NOMO-1 treated with DMSO at 0.1 percent for 48 hours (cell line): ENCODE measurements at regions not wholly inside any gene's neighbourhood (a gene's known extent, or its start where the extent isn't known, plus 50 kb on each side); places are given as distances from the start of the nearest gene placed in this dataset.

Experiments
- DNase-seq: peaks from one replicate; lab custom pipeline; 2025; ENCODE audit not compliant: unreplicated experiment; lab: John Stamatoyannopoulos, UW

DNA sequence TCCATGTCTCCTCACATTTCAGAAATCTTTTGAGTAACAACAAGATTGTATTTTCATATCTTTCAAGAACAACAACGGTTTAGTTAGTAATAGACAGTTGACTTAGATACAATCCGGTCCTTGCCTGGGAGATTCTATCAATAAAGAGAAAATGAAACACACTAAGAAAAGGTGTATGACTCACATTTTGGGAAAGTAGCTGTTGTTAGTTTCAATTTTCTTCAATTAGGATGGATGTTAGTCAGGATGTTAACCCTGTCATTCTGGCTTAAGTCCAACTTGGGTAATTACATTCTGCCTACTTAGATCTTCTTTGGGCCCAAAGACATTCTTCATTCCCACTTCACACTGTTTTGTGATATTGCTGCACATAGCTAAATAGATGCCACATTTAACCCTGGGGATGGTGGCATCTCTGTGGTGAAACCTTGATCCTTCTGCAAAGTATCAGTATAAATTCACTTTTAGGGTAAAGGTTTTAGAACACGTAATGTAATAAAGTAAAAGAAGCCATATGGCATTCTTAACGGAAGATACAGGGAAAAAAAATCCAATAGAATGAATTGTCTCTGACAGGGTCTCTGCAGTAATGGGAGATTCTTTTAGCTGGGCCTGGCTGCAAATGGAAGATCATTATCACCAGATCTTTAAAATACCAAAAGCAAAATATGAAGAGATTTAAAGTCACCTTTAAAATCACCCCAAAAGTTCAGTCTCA lies 365.5 kb downstream of the FIGN start:
- DNase-seq, result no peak

DNA sequence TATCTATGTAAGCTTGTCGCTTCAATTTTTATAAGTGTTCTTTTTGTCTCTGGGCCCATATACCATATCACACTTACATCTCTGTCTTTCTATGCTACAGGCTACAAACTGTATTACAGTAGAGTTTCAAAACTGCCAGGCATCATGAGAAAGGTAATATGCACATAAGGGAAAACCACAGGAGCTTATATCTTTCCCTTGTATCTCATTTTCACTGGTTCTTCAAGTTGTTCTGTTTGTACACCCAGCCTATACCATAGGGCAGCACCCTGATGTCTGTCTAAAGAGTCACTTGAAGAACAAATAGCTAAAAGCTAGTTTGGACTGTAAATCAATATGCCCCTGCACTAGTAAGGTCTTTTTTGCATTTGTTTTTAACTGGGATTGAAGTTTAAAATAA lies 366.7 kb downstream of the FIGN start:
- no peak for DNase-seq

DNA sequence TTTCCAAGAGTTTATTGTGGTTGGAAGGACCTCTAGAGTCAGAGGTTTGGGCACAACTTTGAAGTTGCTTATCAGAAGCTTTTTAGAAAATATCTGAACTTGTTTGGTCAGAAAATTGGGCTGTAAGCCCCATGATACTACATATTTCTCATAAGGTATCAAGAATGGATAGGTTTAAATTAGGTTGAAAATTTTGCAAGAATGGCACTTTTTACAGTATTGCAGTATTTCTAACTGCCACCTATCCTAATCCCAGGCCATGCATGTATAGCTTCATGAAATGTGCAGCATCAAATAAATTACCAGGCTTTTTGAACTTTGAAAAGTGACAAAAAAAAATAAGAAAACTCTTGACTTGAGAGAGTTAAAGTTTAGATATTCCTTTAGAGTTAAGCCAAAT lies 367.2 kb downstream of the FIGN start:
- no peak for DNase-seq

DNA sequence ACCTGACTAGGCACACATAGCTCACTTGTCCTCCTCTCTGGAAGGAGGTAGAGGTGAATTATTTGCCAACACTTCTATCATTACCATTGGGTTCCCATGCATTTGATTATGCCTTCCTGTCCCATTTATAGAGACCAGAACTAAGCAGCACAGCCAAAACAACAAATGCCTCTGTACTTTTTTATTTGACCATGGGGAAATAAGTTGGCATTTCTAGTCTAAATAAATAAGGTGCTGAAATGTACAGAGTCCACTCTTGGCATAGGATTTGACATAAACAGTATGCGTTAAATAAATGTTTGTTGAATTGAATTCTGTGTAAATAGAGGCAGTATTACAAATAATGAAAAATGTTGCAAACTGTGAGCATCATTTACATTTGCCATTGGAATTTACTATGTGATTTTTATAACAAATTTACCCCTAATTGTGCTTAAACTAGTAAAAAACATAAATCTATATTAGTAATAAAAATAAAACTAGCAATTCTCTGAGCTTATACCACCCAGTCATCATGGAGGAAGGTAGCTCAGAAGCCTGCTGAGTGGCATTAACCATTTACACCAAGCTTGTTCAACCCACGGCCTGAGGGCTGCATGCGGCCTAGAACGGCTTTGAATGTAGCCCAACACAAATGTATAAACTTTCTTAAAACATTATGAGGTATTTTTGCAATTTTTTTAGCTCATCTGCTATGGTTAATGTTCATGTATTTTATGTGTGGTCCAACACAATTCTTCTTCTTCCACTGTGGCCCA lies 367.8 kb downstream of the FIGN start:
- DNase-seq, result no peak

DNA sequence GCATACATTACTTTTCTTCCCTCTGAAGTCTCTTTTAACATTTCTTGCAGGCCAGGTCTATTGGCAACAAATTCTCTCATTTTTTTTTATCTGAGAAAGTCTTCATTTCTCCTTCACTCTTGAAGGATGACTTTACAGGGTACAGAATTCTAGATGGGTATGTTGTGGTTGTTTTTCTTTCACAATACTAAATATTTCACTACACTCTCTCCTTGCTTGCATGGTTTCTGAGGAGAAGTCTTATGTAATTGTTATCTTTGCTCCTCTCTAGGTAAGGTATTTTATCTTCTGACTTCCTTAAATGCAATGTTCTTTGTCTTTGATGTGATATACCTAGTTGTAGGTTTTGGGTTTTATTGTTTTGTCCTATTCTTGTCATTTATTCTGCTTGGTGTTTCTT lies 371.1 kb downstream of the FIGN start:
- DNase-seq, result peak; percentile 21

DNA sequence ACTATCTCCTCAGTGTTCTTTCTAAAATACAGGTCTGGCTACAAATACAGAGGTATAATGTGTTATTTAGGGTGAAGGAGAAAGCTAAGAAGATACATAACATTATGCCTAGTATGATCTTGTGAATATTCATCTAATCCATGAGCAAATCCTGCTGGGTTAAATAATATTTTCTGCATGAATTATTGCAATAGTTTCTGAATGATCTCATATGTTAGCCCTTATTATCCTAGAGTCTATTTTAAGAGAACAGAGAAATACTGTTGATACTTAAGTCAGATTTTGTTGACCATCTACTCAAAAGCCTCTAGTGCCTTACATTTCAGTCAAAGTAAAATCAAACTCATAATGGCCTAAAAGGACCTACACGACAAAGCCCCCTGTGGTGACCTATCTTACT lies 382.3 kb downstream of the FIGN start:
- DNase-seq, result no peak

DNA sequence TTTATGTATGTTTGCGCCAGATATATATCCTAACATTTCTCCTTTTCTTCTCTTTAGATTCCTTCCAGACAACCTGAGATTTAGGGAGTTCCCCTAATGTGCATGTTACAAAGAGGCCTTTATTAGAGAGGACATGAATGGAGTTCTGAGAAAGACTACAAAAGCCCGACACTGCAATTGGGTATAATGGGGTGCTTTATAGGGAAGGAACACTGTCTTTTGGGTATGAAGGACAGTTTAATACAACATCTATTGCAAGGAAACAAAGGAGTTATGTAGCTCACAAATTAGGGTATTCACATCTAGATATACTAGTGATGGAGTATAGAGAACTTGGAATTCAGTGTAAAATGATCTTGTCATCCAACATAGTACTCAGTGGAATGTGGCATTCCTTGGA lies 383.8 kb downstream of the FIGN start:
- no peak for DNase-seq

DNA sequence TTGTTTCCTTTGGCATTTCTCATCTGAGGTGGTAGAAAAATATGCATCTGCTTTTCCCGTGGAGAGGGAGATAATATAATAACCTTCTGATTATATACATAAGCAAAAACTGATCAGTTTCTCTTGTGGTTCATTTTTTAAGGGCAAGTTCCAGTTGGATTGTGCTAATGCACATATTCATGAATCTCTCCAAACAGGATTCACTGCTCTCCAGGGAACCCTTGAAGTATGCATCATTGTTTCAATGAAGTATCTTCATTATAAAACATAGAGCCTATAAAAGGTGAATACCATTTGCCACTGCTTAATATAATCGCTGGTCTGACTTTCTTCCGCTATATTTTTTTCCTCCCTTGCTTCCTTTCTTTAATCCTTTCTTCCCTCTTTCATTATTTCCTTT lies 384.7 kb downstream of the FIGN start:
- DNase-seq, result no peak

DNA sequence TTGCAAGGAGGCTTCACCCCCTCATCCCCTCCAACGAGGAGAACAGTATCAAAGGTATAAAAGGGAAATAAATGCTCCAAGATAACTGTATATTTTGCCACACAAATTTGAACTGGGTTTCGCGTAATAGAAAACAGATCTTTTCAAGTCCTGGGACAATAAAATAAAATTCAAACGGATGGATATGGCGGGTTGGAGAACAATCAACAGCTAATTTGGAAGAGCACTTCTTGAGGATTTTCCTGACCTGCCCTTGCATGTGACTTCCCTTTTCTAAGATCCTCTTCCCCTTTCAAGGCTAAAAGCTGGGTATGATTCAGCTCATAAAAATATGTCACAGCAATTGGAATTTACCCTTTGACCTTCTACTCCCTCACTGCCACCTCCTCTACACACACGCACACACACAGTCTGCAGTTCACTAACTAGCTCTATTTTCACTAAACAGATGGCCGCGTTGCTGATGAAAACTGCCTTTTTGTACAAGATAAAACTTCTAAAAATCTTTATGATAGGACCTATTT lies 386.9 kb downstream of the FIGN start:
- DNase-seq, result peak; percentile 98

DNA sequence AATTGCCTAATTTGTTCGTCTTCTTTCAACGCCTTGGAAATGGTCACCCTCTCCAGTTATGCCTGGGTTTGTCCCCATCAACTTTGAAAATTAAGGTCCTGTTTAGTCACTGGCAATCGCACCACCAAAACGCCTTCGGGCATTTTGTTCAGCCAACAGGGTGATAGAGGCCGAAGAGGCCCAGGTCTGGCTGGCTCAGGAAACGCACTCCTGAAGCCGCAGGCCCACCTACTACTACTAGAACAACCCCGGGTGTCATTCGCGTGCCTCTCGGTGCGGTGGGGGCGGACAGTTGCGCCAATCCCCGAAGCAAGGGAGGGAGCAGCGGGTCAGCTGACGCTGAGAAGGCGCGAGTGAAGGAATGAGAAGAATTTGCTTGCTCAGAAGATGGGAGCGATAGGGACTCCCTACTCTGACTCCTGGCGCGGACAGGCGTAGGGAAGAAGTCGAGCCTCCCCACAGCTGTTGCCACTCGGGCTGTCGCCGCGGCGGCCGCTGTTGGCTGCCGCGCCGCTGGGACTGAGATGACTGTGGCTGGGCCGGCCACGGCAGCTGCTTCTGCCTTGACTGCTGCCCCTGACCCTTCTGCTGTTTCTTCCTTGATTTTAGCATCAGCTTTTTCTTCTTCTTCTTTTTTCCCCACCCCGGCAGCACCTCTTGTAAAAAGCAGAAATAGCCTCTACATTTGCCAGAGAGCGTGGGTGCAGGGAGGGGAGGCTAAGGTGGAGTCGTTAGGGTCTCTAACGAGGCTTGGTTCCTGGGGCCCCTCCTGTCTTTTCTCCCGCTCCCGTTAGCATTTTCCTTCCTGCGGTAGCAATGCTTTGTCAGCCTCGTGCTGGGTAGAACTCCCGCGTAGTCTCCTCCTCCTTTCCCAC lies 387.6 kb downstream of the FIGN start:
- DNase-seq, result peak; percentile 22

DNA sequence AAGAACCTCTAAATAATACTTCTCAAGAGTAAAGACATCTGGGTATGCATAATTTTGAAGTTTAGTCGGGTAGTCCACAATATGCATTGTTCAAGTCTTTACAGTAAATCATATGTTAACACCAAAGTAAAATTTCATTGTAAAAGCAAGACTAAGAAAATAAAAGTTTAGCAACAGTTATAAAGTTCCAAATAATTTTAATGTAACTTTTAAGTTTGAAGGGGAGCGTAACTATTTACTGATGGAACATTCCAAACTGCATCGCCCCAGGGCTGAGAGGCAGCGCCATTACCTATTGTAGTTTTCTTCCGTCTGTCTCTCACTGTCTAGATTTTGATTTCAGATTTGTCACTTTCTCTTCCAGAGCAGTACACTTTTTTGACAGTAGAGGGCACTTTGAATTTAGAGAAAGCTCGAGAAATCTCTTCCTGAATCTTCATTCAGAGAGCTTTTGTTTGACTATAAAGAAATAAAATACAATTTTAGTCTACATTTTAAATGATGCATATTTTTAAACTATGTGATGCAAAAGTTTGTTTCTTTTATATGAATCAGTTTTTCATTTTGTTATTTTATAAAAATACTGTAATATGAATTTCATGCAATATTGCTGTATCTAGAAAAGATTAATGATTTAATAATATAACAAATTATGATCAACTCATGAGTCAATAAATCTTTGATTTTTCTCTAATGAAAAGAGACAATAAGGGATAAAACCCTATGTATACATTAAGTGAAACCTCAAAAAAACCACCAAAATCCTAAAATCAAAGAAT lies 389.8 kb downstream of the FIGN start:
- peak; percentile 57 for DNase-seq

DNA sequence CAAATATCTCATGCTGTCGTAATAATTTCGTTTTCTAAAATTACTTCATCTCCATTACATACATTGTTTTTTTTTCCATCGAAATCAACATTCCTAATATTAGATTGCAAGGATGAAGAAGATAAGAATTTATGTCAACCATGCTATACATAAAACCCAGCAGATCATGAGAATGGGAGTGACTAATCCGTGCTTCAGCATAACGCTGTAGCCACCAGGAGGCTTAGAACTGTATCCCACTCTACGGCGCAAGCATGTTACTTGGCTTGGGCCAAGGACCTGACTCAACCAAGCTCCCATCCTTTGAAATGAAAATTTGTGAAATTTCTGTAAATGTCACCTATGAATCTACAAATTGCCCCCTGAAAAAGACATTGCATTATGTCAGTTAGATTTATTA lies 392.5 kb downstream of the FIGN start:
- no peak for DNase-seq

DNA sequence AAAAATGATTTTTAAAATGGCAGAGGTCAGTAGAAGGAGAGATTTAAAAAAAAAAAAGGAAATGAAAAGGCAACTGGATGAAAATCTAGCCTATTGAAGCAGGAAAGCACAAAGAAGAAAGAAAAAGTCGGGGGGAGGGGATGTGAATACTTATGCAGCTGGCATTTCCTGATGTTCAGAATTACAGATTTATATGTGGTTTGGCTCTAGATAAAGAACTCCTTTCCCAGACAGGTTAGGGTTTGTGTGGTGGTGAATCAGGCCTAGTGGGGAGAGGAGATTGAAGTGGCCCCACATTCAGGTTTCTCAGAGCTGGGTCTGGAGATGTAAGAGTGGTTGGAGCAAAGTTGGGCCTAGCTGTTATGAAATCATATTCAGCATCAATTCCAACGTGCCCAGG lies 394.4 kb downstream of the FIGN start:
- no peak for DNase-seq

DNA sequence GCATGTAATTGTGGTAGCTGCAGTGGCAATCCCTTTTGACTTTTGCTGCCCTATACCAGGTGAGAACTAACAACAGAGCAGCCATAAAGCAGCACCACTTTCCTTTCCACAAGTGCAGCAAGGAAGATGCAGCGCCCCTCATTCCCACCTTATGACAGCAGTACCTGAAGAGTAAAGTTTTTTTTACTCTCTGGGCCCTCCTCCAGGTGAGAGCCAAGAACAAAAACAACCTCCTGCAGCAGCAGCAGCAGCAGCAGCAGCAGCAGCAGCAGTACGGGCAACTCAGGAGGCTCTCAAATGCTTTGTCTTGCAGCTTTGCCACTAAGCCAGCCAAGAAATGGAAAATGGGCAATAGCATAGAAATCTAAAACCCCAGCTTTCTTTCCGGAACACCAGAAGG lies 397.5 kb downstream of the FIGN start:
- DNase-seq, result no peak

DNA sequence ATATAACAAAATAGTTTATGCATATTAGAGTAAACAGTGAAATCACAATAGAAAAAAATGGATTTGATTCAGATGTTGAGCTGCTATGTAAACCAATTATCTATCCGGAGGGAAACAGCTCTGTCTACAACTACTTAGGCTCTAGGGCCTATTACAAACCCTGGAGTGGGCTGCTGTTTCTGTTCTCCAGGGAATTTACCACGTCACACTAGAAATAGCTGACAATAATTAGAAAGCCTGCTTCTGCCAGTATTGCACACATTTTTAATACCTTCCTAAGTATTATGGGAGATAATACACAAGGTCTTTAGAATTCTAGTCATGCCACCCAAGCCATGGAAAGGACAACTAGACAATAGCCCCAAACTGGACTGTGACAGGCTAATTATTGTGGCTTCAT lies 411.1 kb downstream of the FIGN start:
- DNase-seq, result no peak

DNA sequence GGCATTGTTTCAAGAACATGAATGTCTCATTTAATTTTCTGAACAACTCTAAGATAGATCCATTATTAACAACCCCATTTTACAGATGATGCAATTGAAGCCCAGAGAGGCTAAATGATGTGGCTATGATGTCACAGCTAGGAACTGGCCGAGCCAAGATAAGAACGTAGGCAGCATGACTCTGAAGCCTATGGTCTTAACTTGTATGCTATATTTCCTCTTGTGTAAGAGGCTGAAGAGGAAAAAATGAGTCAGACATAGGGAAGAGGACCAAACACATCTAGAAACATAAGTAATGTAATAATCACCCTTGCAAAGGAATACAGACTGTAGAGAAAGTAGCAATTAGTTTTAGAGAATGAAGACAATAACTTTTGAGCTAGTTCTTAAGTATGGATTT lies 416.8 kb downstream of the FIGN start:
- DNase-seq, result no peak

DNA sequence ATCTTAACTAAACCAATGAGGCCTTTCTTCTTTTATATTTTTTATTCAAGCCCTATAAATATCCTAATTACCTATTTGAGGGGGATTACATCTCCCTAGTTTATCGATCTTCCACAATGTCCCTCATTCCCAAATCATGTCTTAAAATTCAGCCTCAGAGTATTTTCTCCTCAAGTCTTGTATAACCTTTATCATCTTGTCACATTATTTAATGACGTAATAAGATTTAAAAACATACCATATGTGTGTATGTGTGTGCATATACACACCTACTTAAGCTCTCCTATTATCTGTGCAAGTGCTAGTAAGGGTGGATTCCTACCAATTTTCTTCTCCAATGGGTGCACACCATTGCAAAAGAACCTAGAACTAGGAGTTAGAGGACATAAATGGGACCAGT lies 421.1 kb downstream of the FIGN start:
- DNase-seq, result no peak

DNA sequence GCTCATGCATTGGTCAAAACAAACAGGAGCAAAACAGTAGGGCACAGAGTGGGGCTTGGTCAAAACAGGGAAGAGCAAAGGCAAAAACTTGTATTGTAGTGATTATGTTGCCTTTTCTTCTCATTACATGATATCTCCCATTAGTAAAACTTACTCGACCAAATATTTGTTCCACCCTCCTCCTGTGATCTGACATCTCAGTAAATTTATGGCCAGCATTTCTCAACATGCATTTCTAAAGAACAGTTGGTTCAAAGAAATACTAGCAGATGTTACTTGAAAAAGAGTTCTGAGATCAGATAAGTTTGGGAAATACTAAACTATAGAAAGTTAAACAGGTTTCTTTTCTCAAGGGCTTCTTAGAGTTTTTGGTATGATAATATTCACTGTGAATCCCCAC lies 423.1 kb downstream of the FIGN start:
- DNase-seq, result no peak

DNA sequence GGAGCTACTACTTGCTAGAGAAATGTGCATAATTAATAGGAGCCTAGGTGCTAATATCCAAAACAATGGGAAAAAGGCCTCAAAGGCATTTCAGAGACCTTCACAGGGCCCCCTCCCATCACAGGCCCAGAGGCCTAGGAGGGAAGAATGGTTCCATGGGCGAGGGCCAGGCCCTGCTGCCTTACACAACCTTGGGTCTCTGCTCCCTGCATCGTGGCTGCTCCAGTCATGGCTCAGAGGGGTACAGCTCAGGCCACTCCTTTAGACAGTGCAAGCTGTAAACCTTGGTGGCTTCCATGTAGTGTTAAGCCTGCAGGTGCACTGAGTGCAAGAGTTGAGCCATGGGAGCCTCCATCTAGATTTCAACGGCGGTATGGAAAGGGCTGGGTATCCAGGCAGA lies 429.2 kb downstream of the FIGN start:
- DNase-seq, result no peak

DNA sequence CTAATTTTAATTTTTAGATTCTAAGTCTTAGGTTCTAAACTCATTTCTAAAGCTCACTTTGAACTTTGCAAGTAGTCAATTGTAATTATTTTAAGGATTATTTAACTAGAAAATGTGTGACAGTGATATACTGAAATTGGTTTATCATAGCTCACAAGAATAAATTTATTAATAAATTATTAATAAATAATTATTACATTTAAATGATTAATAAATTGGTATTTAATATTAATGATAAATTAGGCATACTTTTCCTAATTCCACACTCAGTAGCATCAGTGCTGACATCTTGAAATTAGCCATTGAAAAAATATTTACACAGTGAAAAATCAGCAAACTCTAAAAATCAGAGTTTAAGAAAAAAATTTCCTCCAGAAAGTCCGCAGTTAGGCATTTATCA lies 433.7 kb downstream of the FIGN start:
- no peak for DNase-seq

DNA sequence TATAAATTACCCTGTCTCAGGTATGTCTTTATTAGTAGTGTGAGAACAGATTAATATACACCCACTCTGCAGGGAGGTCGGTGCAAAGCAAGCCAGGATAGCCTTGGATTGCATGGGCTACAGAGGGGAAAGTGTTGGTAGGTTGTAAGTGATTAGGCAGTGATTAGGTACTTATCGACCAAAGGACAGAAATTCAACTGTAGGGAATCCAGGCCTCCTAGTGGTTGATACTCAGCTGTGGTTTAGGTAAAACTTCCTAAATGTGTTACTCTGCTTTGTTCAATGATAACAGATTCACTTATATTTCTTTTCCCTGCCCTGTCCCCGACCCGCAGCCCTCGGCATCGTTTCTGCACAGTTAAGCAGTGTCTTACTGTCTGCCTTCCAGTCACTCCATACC lies 444.0 kb downstream of the FIGN start:
- DNase-seq, result no peak
